ENCODE measurements at regions not wholly inside any gene's neighbourhood (a gene's known extent, or its start where the extent isn't known, plus 50 kb on each side); places are given as distances from the start of the nearest gene placed in this dataset.

GRCh38 chr6:88459189-88459588 is 293.0 kb upstream of the CNR1 start:
- TF ChIP-seq, protein P1, sequence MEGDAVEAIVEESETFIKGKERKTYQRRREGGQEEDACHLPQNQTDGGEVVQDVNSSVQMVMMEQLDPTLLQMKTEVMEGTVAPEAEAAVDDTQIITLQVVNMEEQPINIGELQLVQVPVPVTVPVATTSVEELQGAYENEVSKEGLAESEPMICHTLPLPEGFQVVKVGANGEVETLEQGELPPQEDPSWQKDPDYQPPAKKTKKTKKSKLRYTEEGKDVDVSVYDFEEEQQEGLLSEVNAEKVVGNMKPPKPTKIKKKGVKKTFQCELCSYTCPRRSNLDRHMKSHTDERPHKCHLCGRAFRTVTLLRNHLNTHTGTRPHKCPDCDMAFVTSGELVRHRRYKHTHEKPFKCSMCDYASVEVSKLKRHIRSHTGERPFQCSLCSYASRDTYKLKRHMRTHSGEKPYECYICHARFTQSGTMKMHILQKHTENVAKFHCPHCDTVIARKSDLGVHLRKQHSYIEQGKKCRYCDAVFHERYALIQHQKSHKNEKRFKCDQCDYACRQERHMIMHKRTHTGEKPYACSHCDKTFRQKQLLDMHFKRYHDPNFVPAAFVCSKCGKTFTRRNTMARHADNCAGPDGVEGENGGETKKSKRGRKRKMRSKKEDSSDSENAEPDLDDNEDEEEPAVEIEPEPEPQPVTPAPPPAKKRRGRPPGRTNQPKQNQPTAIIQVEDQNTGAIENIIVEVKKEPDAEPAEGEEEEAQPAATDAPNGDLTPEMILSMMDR (IDR thresholded peaks at IDR 0.05; ENCODE audit: insufficient read depth, low read length, poor library complexity, severe bottlenecking), result no peak
- H3K36me3 ChIP-seq (ENCODE audit: control insufficient read depth, insufficient read depth, low read length), result no peaks in the 10 kb centered on the region

GRCh38 chr6:88458662-88459061 is 292.5 kb upstream of the CNR1 start:
- DNase-seq (ENCODE audit: low read depth), result no peak
- TF ChIP-seq, protein P1 (IDR thresholded peaks at IDR 0.05; ENCODE audit: insufficient read depth, low read length, poor library complexity, severe bottlenecking), result no peak
- Histone ChIP-seq H3K36me3 (ENCODE audit: control insufficient read depth, insufficient read depth, low read length) (no peaks in the 10 kb centered on the region), H3K27me3 (ENCODE audit: control insufficient read depth, insufficient read depth, low read length) (no peaks in the 10 kb centered on the region), H3K4me3 (ENCODE audit: low read depth, low read length) (no peak overlapping the region)

More at GRCh38 chr6:88459189-88459588, 293.0 kb upstream of the CNR1 start:
- H3K4me3 ChIP-seq (ENCODE audit: low read depth, low read length), result no peak overlapping the region
- no peak for DNase-seq (ENCODE audit: low read depth)
- H3K27me3 ChIP-seq (ENCODE audit: control insufficient read depth, insufficient read depth, low read length), result no peaks in the 10 kb centered on the region

GRCh38 chr6:88456221-88456859 is 290.2 kb upstream of the CNR1 start:
- TF ChIP-seq, protein P1 (IDR thresholded peaks at IDR 0.05; ENCODE audit: insufficient read depth, low read length, poor library complexity, severe bottlenecking), result no peak
- DNase-seq (ENCODE audit: low read depth), result no peak
- H3K27me3 ChIP-seq (ENCODE audit: control insufficient read depth, insufficient read depth, low read length), result no peaks in the 10 kb centered on the region

GRCh38 chr6:88455317-88455716 is 289.2 kb upstream of the CNR1 start:
- Histone ChIP-seq H3K36me3 (ENCODE audit: control insufficient read depth, insufficient read depth, low read length) (no peaks in the 10 kb centered on the region), H3K4me3 (ENCODE audit: low read depth, low read length) (no peak overlapping the region), H3K27me3 (ENCODE audit: control insufficient read depth, insufficient read depth, low read length) (no peaks in the 10 kb centered on the region)
- TF ChIP-seq, protein P1 (IDR thresholded peaks at IDR 0.05; ENCODE audit: insufficient read depth, low read length, poor library complexity, severe bottlenecking), result no peak
- no peak for DNase-seq (ENCODE audit: low read depth)

More at GRCh38 chr6:88456221-88456859, 290.2 kb upstream of the CNR1 start:
- Histone ChIP-seq H3K4me3 (ENCODE audit: low read depth, low read length) (no peak overlapping the region), H3K36me3 (ENCODE audit: control insufficient read depth, insufficient read depth, low read length) (no peaks in the 10 kb centered on the region)

GRCh38 chr6:88454658-88455057 is 288.5 kb upstream of the CNR1 start:
- Histone ChIP-seq H3K27me3 (ENCODE audit: control insufficient read depth, insufficient read depth, low read length) (no peaks in the 10 kb centered on the region), H3K4me3 (ENCODE audit: low read depth, low read length) (no peak overlapping the region), H3K36me3 (ENCODE audit: control insufficient read depth, insufficient read depth, low read length) (no peaks in the 10 kb centered on the region)
- no peak for DNase-seq (ENCODE audit: low read depth)
- TF ChIP-seq, protein P1 (IDR thresholded peaks at IDR 0.05; ENCODE audit: insufficient read depth, low read length, poor library complexity, severe bottlenecking), result no peak

- TF ChIP-seq, protein P1 (IDR thresholded peaks at IDR 0.05; ENCODE audit: insufficient read depth, low read length, poor library complexity, severe bottlenecking), result no peak
- no peaks in the 10 kb centered on the region for H3K36me3 ChIP-seq (ENCODE audit: control insufficient read depth, insufficient read depth, low read length)
- DNase-seq (ENCODE audit: low read depth), result no peak
- H3K4me3 ChIP-seq (ENCODE audit: low read depth, low read length), result no peak overlapping the region
- no peaks in the 10 kb centered on the region for H3K27me3 ChIP-seq (ENCODE audit: control insufficient read depth, insufficient read depth, low read length)
These were observed 283.6 kb upstream of the CNR1 start for GRCh38 chr6:88449770-88450169.

All from kidney epithelial cell (primary cell).